ENCODE measurements at regions not wholly inside any gene's neighbourhood (a gene's known extent, or its start where the extent isn't known, plus 50 kb on each side); places are given as distances from the start of the nearest gene placed in this dataset.

DNA sequence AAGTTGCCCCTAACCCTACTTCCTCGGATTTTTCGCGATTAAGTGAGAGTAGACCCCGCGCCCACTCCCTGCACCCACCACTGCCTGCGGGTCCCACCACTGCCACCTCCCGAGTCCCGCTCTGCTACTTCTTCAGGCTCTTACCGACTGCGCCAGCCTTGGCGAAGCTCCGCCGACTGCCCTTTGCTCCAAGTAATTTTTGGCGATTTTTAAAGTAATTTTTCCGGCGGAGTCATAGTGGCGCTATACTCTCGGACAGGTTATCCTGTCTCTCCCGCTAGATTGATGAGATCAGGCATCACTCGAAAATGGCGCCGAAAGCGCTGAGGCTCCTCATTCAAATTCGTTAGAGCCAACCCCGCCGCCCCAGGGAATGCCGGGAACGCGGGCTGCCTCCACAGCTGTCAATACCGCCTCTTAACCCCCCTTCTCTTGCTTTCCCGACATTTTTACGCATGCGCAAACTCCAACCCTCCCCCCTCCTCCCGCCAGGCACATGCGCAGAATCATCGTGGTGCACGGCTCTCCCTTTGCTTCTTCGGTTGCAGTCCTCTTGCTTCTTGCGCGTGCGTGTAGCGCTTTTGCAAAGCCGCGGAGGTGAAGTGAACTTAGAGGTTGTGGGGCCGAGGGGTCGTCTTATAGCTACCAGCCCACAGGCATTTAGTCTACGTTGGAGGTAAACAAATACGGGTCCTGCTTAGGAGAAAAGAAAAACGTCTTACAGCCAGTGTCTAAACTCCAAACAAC lies 66.6 kb downstream of the KCNRG start:
- no peaks in the 10 kb centered on the region for H3K9me3 ChIP-seq

DNA sequence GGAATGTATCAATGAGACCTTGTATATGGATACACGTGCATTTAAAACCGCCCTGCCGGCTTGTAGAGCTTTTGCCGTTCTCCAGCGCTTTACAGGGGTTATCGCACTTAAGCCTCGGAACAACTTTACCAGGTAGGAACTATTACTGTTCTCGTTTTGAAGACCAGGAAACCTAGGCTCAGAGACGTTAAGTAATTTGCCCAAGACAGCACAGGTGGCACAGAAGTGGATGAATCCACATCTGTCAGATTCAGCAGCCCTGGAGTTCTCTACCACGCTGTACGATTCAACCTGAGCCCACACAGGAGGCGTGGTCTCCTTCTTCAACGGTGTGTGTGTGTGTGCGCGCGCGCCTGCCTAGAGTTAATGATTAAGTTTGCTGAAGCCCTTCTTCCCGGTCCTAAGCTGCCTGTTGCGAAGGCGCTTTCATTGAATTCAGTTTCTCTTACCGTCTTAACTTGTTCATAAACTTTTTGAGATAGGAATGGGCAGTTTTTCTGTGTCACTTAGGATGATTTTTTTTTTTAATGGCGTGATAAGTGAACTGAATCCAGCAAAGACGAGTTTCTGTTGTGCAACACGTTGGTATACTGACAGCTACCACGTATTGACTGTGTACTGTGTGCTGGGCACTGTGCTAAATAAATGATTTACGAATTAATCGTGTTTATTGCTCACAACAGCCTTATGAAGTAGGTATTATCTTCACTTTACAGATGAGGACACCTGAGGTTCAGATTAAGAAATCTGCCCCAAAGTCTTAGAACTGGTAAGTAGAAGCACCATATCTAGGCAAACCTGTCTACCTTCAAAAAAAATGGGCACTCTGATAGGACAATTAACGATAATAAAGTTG lies 67.4 kb downstream of the KCNRG start:
- TF ChIP-seq, protein P1, sequence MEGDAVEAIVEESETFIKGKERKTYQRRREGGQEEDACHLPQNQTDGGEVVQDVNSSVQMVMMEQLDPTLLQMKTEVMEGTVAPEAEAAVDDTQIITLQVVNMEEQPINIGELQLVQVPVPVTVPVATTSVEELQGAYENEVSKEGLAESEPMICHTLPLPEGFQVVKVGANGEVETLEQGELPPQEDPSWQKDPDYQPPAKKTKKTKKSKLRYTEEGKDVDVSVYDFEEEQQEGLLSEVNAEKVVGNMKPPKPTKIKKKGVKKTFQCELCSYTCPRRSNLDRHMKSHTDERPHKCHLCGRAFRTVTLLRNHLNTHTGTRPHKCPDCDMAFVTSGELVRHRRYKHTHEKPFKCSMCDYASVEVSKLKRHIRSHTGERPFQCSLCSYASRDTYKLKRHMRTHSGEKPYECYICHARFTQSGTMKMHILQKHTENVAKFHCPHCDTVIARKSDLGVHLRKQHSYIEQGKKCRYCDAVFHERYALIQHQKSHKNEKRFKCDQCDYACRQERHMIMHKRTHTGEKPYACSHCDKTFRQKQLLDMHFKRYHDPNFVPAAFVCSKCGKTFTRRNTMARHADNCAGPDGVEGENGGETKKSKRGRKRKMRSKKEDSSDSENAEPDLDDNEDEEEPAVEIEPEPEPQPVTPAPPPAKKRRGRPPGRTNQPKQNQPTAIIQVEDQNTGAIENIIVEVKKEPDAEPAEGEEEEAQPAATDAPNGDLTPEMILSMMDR (IDR thresholded peaks at IDR 0.05; ENCODE audit: low read depth, low read length): no peak
- Histone ChIP-seq H3K36me3 (peaks cover 7% of the 10 kb centered on the region), H3K4me1 (no peaks in the 10 kb centered on the region), H3K9me3 (no peaks in the 10 kb centered on the region), H3K4me3 (ENCODE audit: low read depth, low read length) (peak overlapping the region; percentile 89), H3K27me3 (no peaks in the 10 kb centered on the region)
- DNase-seq: peak; percentile 82

More for the DNA sequence above, 66.6 kb downstream of the KCNRG start:
- Histone ChIP-seq H3K4me1 (no peaks in the 10 kb centered on the region), H3K27me3 (no peaks in the 10 kb centered on the region), H3K4me3 (ENCODE audit: low read depth, low read length) (peak overlapping the region; percentile 89), H3K36me3 (peaks cover 7% of the 10 kb centered on the region)
- TF ChIP-seq, protein P1 (IDR thresholded peaks at IDR 0.05; ENCODE audit: low read depth, low read length): peak; percentile 34; the same call in 1 of the 2 replicates
- DNase-seq: peak; percentile 99

DNA sequence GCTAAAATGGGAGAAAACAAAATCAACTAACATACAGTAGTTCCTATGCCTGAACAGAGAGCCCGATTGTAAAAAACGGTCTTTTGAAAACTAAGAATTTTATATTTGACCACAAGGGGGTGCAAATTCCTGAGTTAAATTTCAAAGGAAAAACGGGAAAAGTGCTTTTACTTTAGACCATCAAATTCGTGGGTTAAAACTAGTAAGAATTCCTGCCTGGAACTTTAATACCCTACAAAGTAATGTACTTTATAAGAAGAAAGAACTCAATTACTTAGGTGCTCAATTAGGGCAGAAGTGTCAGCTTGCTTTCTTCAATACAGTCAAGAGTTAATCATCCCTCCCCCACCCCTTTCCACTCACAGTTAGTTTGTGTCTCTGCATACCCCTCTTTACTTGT lies 69.8 kb downstream of the KCNRG start:
- Histone ChIP-seq H3K27me3 (no peaks in the 10 kb centered on the region), H3K4me1 (no peaks in the 10 kb centered on the region), H3K4me3 (ENCODE audit: low read depth, low read length) (peak overlapping the region; percentile 39), H3K9me3 (no peaks in the 10 kb centered on the region), H3K36me3 (peaks cover 7% of the 10 kb centered on the region)
- TF ChIP-seq, protein P1 (IDR thresholded peaks at IDR 0.05; ENCODE audit: low read depth, low read length): peak; percentile 49
- no peak for DNase-seq

DNA sequence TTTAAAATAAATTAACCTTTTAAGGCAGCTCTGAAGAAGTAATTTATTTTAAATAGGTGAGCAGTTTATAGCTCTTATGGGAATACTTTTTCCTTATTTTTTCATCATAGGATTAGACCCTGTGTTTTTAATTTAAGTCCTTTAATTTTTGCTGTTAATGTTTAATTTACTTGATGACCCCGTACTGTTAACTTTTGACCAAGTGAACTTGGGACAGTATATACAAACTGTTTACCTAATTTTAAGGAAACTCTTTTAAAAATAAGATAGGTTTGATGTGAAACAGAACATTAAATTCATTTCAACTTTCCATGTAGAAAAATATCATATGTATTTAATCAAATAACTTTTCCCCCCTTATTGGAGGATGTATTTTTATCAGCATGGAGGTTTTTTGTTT lies 74.4 kb downstream of the KCNRG start:
- Histone ChIP-seq H3K36me3 (no peaks in the 10 kb centered on the region; the same call in 1 of the 2 replicates), H3K4me1 (no peaks in the 10 kb centered on the region), H3K4me3 (ENCODE audit: low read depth, low read length) (no peak overlapping the region), H3K9me3 (no peaks in the 10 kb centered on the region), H3K27me3 (no peaks in the 10 kb centered on the region)
- no peak for DNase-seq
- TF ChIP-seq, protein P1 (IDR thresholded peaks at IDR 0.05; ENCODE audit: low read depth, low read length): no peak

DNA sequence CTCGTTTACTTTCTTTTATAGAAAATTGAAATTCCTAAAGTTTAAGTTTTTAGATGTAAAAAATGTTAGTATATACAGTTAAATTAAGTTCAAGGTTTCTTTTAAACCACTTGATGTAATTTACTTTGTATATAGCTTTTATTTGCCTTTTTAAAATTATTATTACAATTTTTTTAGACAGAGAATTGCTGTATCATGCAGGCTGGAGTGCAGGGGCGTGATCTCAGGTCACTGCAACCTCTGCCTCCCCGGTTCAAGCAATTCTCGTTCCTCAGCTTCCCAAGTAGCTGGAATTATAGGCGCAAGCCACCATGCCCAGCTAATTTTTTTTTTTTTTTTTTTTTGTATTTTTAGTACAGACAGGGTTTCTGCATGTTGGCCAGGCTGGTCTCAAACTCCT lies 75.0 kb downstream of the KCNRG start:
- Histone ChIP-seq H3K36me3 (no peaks in the 10 kb centered on the region; the same call in 1 of the 2 replicates), H3K9me3 (no peaks in the 10 kb centered on the region), H3K4me3 (ENCODE audit: low read depth, low read length) (no peak overlapping the region), H3K27me3 (no peaks in the 10 kb centered on the region), H3K4me1 (no peaks in the 10 kb centered on the region)
- no peak for DNase-seq
- TF ChIP-seq, protein P1 (IDR thresholded peaks at IDR 0.05; ENCODE audit: low read depth, low read length): no peak
